MM.1S (cell line): ENCODE measurements at regions not wholly inside any gene's neighbourhood (a gene's known extent, or its start where the extent isn't known, plus 50 kb on each side); places are given as distances from the start of the nearest gene placed in this dataset.

Source experiments
- DNase-seq: peaks from one replicate; pipeline ENCODE4 v3.0.0-alpha.2; 2015
- H2AFZ ChIP-seq: fragments of 300-600 bp; sonication (generic); 2 replicates; pipeline ENCODE4 v1.6.0; 2016; ENCODE audit warnings: antibody characterized with exemption, low read length
- H3F3A ChIP-seq: fragments of 300-600 bp; sonication (generic); 2 replicates; pipeline ENCODE4 v1.6.1; 2016; ENCODE audit warnings: mild to moderate bottlenecking, antibody characterized with exemption, low read length, moderate library complexity, mixed read lengths; ENCODE audit not compliant: insufficient read depth
- H3K27ac ChIP-seq: fragments of 300-600 bp; sonication (generic); 2 replicates; pipeline ENCODE4 v1.5.1; 2016; ENCODE audit warnings: mild to moderate bottlenecking, low read length
- H3K27me3 ChIP-seq: fragments of 300-600 bp; sonication (generic); replicated peaks from 2 replicates; pipeline ENCODE4 v1.6.0; 2016; ENCODE audit warnings: low read length; ENCODE audit not compliant: insufficient read depth
- H3K36me3 ChIP-seq: fragments of 300-600 bp; sonication (generic); replicated peaks from 2 replicates; pipeline ENCODE4 v1.6.1; 2016; ENCODE audit warnings: mild to moderate bottlenecking, low read length, mixed read lengths; ENCODE audit not compliant: insufficient read depth
- H3K4me1 ChIP-seq: fragments of 300-600 bp; sonication (generic); 2 replicates; pipeline ENCODE4 v1.6.1; 2016; ENCODE audit warnings: low read length, mixed read lengths
- H3K4me2 ChIP-seq: fragments of 300-600 bp; sonication (generic); 2 replicates; pipeline ENCODE4 v1.6.0; 2016; ENCODE audit warnings: low read depth, low read length
- H3K4me3 ChIP-seq: fragments of 300-600 bp; sonication (generic); 2 replicates; pipeline ENCODE4 v1.5.1; 2016; ENCODE audit warnings: low read length, mixed read lengths
- H3K79me2 ChIP-seq: fragments of 300-600 bp; sonication (generic); 2 replicates; pipeline ENCODE4 v1.6.1; 2016; ENCODE audit warnings: mixed run types, low read length, mixed read lengths
- H3K9ac ChIP-seq: fragments of 300-600 bp; sonication (generic); 2 replicates; pipeline ENCODE4 v1.6.1; 2016; ENCODE audit warnings: low read length, mixed read lengths
- H3K9me2 ChIP-seq: fragments of 300-600 bp; sonication (generic); replicated peaks from 2 replicates; pipeline ENCODE4 v1.6.1; 2016; ENCODE audit warnings: mild to moderate bottlenecking, low read length, mixed read lengths; ENCODE audit not compliant: insufficient read depth
- H3K9me3 ChIP-seq: fragments of 300-600 bp; sonication (generic); replicated peaks from 2 replicates; pipeline ENCODE4 v1.6.1; 2016; ENCODE audit warnings: mild to moderate bottlenecking, low read length, mixed read lengths; ENCODE audit not compliant: insufficient read depth
- H4K20me1 ChIP-seq: fragments of 300-600 bp; sonication (generic); 2 replicates; pipeline ENCODE4 v1.6.1; 2016; ENCODE audit warnings: mild to moderate bottlenecking, low read length, moderate library complexity, mixed read lengths; ENCODE audit not compliant: insufficient read depth
- CTCF ChIP-seq: fragments of 300-600 bp; sonication (generic); IDR thresholded peaks from 2 replicates; pipeline ENCODE4 v1.5.1; 2016; ENCODE audit warnings: antibody characterized with exemption, low read length, mixed read lengths
- EZH2 ChIP-seq: fragments of 300-600 bp; sonication (generic); optimal IDR thresholded peaks from 2 replicates; pipeline ENCODE3; 2017; ENCODE audit warnings: low read depth, mild to moderate bottlenecking, antibody characterized with exemption, low read length, mixed read lengths
- EZH2phosphoT487 ChIP-seq: fragments of 300-600 bp; sonication (generic); IDR thresholded peaks from 2 replicates; pipeline ENCODE4 v1.6.1; 2018; ENCODE audit warnings: antibody characterized with exemption, low read length

GRCh38 chr14:54211551-54212308 lies 185.1 kb upstream of the CDKN3 start:
- H3K4me1 ChIP-seq, result no peaks in the 10 kb centered on the region
- no peak for DNase-seq
- H3K27me3 ChIP-seq, result no peaks in the 10 kb centered on the region
- no peaks in the 10 kb centered on the region for H4K20me1 ChIP-seq
- H2AFZ ChIP-seq, result no peak overlapping the region
- H3K27ac ChIP-seq, result no peak overlapping the region
- H3K9me2 ChIP-seq, result no peaks in the 10 kb centered on the region
- H3K79me2 ChIP-seq, result no peaks in the 10 kb centered on the region
- H3K9ac ChIP-seq, result no peak overlapping the region
- no peak overlapping the region for H3K4me3 ChIP-seq
- H3K36me3 ChIP-seq, result no peaks in the 10 kb centered on the region
- no peaks in the 10 kb centered on the region for H3K9me3 ChIP-seq
- H3F3A ChIP-seq, result no peaks in the 10 kb centered on the region
- no peak for TF ChIP-seq CTCF
- no peak for TF ChIP-seq EZH2
- TF ChIP-seq EZH2phosphoT487, result no peak
- H3K4me2 ChIP-seq, result no peak overlapping the region

- no peak overlapping the region for H3K4me3 ChIP-seq
- no peaks in the 10 kb centered on the region for H3K36me3 ChIP-seq
- no peaks in the 10 kb centered on the region for H3K79me2 ChIP-seq
- H4K20me1 ChIP-seq, result no peaks in the 10 kb centered on the region
- DNase-seq, result no peak
- no peaks in the 10 kb centered on the region for H3K4me1 ChIP-seq
- H3K27me3 ChIP-seq, result no peaks in the 10 kb centered on the region
- H3K27ac ChIP-seq, result no peak overlapping the region
- no peaks in the 10 kb centered on the region for H3K9me2 ChIP-seq
- no peaks in the 10 kb centered on the region for H3F3A ChIP-seq
- H3K9me3 ChIP-seq, result no peaks in the 10 kb centered on the region
- TF ChIP-seq EZH2phosphoT487 (no peak), EZH2 (no peak), CTCF (no peak)
- H3K9ac ChIP-seq, result no peak overlapping the region
- H2AFZ ChIP-seq, result no peak overlapping the region
- H3K4me2 ChIP-seq, result no peak overlapping the region
These were observed 183.3 kb upstream of the CDKN3 start for GRCh38 chr14:54213536-54213935.

GRCh38 chr14:54216827-54217226 lies 180.0 kb upstream of the CDKN3 start:
- H3K4me3 ChIP-seq, result no peak overlapping the region
- H2AFZ ChIP-seq, result no peak overlapping the region
- no peaks in the 10 kb centered on the region for H3K9me2 ChIP-seq
- H3K79me2 ChIP-seq, result no peaks in the 10 kb centered on the region
- no peak for DNase-seq
- no peaks in the 10 kb centered on the region for H3K4me1 ChIP-seq
- no peaks in the 10 kb centered on the region for H3K9me3 ChIP-seq
- no peaks in the 10 kb centered on the region for H3K27me3 ChIP-seq
- no peak overlapping the region for H3K27ac ChIP-seq
- TF ChIP-seq CTCF, result no peak
- no peak for TF ChIP-seq EZH2phosphoT487
- no peak for TF ChIP-seq EZH2
- H3K4me2 ChIP-seq, result no peak overlapping the region
- no peaks in the 10 kb centered on the region for H3K36me3 ChIP-seq
- H4K20me1 ChIP-seq, result no peaks in the 10 kb centered on the region
- H3F3A ChIP-seq, result no peaks in the 10 kb centered on the region
- no peak overlapping the region for H3K9ac ChIP-seq
